GM13976 (cell line): ENCODE measurements at regions not wholly inside any gene's neighbourhood (a gene's known extent, or its start where the extent isn't known, plus 50 kb on each side); places are given as distances from the start of the nearest gene placed in this dataset.

ENCODE experiments used
- DNase-seq: peaks from one replicate; pipeline ENCODE4 v3.0.0; 2012; ENCODE audit warnings: low spot score
- in situ Hi-C: fragments of 300-500 bp; cut with MboI; formaldehyde crosslinking; loops from one replicate; pipeline ENCODE4 v1.12.0; 2022; ENCODE audit warnings: low sequenced_read_pairs, mixed read lengths, inconsistent platforms; ENCODE audit not compliant: unreplicated experiment
- TF ChIP-seq, protein P1 (sequence below): IDR thresholded peaks from 2 replicates; pipeline ENCODE4 v1.5.1; 2012; ENCODE audit warnings: borderline replicate concordance, mild to moderate bottlenecking; ENCODE audit not compliant: insufficient read depth; ENCODE audit errors: extremely low read depth, missing control alignments, control extremely low read depth

DNA sequence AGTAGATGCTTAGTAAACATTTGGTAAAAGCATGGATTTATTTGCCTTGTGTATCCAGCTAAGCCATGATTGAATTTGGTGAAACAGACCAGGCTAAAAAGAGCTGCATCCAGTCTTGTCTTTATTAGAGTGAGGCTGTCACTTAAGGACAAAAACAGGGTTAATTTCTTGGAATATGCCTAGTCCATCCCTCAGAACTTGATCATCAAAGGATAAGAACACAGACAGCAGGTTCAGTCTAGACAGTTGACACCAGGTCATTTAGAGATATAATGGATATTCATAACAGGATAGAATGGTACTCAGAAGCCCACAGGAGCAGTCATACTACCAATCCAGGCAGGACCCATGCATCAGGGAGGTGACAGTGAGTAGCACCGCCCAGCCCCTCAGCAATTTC lies 434.9 kb upstream of the ST6GAL2 start:
- no peak for DNase-seq
- in situ Hi-C loops = no loop called here
- TF ChIP-seq, protein P1, sequence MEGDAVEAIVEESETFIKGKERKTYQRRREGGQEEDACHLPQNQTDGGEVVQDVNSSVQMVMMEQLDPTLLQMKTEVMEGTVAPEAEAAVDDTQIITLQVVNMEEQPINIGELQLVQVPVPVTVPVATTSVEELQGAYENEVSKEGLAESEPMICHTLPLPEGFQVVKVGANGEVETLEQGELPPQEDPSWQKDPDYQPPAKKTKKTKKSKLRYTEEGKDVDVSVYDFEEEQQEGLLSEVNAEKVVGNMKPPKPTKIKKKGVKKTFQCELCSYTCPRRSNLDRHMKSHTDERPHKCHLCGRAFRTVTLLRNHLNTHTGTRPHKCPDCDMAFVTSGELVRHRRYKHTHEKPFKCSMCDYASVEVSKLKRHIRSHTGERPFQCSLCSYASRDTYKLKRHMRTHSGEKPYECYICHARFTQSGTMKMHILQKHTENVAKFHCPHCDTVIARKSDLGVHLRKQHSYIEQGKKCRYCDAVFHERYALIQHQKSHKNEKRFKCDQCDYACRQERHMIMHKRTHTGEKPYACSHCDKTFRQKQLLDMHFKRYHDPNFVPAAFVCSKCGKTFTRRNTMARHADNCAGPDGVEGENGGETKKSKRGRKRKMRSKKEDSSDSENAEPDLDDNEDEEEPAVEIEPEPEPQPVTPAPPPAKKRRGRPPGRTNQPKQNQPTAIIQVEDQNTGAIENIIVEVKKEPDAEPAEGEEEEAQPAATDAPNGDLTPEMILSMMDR = no peak

DNA sequence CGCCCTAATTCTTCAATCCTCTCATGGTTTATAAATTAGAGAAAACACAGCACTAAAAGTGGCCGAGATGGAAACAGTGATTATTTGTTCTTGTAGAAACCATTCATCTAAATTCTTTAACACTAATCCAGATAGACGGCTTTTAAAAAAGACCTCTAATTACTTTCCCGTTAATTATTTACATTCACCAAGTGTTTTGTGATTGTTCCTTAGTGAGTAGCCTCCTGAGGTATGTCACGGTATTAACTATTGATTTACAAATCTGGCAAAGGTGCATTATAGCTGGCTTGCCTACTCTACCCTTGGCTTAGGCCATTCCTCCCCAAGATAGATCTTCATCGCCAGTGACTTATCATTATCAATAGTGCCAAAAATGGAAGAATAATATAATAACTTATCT lies 436.4 kb upstream of the ST6GAL2 start:
- TF ChIP-seq, protein P1 = no peak
- in situ Hi-C loops = no loop called here
- DNase-seq = no peak

DNA sequence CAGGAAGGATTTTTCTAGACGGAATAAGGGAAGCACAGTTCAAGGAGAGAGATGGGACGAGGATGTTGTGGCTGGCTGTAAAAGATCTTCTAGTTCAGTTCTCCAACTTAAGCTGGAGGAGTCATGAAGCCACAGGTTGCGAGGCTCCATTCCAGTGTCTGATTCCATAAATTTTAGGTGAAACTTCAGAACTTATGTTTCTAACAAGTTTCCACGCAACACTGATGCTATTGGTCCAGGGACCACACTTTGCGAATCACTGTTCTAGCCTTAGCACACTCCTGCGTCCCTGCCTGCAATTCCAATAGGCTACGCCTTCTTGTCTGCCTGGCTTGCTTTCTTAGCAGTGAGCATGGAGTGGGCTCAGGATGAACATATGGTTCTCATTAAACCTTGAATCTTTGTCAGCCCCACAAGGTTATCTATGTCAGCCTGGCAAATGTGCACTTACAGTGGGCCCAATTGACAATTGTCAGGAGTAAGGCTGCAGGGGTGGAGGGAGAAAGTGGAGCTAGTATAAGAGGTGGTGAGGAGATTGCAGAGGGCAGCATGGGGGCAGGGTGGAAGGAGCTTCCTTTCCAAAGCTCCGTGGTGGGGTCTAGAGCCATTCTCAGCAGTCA lies 438.1 kb upstream of the ST6GAL2 start:
- in situ Hi-C loops = no loop called here
- TF ChIP-seq, protein P1 = no peak
- no peak for DNase-seq

DNA sequence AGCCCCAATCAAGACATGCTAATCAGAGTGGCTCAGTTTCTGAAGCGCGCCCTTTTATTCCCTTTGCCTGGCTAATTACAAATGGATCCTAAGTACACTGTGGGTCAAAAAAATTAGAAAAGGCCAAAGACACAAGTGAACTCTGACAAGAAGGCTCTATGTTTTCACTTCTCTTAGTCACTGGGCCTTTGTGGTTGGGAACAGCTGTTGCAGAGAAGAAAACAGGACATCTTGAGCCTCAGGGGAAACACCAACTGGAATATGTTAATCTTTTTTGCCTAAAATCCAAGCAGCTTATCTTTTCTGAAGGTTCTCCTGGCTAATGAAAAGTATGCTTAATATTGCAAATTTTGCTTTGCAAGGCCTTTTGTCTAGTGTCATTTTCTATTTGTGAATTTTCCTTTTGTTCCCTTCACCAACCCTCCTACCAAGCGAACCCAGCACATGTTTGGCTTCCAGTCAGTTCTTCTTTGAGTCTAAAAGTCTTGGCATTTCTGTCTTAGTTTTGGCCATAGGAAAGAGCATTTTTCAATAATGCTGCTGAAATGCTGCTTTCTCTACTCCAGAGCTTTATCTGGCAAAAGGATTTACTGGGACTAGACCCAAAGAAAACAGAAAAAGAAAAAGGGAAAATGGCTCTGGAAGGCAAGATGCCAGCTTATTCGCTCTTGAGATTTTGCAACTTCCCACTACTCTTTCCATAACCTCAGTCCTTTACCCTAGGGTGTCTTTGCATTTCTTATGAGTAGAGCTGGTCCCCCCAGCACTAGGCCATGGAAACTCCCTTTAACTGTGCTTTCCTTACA lies 440.2 kb upstream of the ST6GAL2 start:
- in situ Hi-C loops = no loop called here
- DNase-seq = no peak
- TF ChIP-seq, protein P1 = no peak

DNA sequence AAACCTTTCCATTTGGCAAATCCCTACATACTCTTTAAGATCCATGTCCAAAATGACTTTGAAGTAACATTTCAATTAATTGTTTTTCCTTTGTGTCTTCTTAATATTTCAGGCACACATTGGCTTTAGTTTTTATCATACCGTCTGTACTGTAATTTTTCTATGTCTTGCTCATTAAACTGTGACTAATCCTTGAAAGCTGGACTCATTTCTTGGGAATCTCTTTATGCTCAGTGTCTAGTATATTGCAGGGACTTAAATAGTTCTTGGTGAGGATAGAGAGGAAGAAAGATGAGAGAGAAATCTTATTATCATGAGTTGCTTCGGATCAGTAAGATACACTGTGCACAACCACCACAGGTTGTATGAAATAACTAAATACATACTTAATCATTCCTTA lies 448.3 kb upstream of the ST6GAL2 start:
- in situ Hi-C loops = no loop called here
- DNase-seq = no peak
- TF ChIP-seq, protein P1 = no peak

DNA sequence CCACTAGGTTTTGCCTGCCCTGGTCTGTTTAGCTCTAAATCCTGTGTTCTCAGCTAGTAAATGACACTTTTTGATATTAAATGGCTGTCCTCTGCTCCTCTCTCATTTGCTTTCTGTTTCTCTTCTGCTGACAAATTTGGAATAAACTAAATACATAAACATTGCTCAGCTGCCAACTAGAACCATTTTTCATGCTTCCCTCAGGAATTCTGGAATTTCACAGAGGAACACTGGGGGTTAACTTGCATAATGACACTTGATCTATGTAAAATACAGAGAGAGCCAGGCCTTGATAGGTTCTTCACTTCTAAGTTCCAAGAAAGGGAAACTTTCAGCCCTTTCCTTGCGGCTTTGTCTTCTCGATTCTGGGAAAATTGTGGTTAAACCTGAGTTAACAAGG lies 450.6 kb upstream of the ST6GAL2 start:
- DNase-seq = no peak
- TF ChIP-seq, protein P1 = no peak
- in situ Hi-C loops = no loop called here
